Stimulated activated CD4-positive, alpha-beta T cell treated with anti-CD3 and anti-CD28 coated beads, TNF-alpha, amount 100 ng/mL, for 24 hours (primary cell): ENCODE measurements at regions not wholly inside any gene's neighbourhood (a gene's known extent, or its start where the extent isn't known, plus 50 kb on each side); places are given as distances from the start of the nearest gene placed in this dataset.

ENCODE experiments used
- DNase-seq, 3 experiments: peaks; one replicate each; pipeline ENCODE4 v3.0.0-alpha.2; 2020; ENCODE audit warnings: low read depth in 3 of 3

DNA sequence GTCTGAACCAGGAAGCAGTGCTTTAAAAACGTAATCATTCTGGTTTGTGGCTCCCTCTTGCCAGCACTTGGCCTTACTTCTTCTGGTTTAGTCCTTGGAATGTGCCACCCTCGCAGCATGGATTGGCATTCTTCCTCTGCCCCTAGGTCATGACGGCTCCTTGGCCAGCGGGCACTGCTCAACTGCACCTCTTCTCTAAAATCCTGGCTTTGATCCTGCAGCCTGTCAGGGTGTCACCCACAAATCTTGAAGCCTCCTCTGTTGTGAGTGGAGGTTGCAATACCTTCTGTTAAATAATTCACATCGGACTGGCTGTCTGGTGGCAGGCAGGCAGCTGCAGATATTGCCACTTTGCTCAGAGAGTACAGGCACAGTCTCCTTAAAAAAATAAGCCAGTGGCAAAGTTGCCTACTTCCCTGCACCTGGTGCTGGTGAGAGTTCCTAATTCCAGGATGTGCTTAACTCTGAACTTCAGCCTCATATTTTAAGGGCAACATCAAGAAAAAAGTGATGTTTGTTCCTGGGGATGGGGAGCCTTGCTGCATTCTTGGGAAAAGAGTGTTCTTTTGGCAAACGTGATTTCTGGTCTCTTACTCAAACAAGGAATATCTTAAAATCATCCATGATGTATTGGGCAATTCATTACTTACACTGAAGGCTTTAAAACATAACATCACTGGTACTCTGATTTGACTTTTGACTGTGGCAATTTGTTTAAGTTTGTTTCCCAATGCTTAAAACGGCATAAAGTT lies 179.8 kb downstream of the FOXA2 start:
- no peak for DNase-seq

DNA sequence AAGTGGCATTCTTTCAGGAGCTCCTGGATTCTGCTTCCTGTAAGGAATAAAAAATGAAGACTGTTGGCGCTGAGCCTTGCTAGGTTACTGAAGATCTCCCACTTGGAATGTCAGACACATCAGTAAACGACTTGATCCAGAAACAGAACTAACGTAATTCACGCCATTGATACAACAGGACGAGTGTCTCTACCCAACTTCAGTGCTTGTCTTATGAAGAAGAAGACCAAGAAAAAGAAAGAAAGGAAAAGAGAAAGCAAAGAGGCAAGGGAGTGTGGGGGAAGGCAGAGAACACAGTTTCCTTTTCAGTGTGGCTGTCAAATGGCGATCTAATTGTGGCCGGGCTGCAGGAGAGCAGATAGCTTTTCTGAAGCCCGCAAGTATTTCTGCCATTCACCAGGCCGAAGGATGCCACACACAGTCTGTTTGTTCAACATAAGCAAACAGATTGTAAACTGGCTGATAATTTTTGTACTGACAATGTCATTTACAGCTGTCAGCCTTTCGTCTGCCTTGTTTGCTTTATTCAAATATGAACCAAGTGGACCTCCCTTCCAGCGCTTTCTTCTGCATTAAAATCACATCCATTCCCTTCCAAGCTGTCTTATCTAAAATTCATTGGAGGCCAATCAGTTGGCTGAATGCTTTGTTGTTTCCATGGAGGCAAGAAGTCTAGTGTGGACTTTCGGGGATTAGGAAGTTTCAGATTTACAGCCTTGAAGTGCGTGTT lies 180.6 kb downstream of the FOXA2 start:
- DNase-seq, result no peak

- no peak for DNase-seq
Measured at GRCh38 chr20:22403022-22403631, 181.2 kb downstream of the FOXA2 start.

DNA sequence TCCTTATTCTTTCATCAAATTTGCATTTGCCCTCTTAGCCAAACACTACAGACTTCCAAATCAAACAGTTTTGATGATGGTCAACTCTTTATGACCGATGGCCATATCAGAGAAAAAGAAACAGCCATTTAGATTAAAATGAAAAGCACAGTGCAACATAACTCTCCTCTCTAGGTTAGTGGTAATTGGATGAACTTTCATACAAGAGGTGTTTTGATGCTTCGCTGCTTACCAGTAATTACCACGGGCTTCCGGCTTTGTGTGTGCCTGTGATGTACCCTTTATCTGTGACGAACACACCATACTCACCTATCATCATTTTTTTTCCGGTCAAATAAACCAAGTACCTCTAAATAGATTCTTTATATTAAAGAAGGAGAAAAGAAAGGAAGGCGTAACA lies 181.8 kb downstream of the FOXA2 start:
- no peak for DNase-seq

- no peak for DNase-seq
Measured at GRCh38 chr20:22400440-22400839, 183.9 kb downstream of the FOXA2 start.

GRCh38 chr20:22394583-22394982 lies 189.8 kb downstream of the FOXA2 start:
- no peak for DNase-seq

- no peak for DNase-seq
Measured at GRCh38 chr20:22390543-22390903, 193.8 kb downstream of the FOXA2 start.

GRCh38 chr20:22389836-22390542 lies 194.4 kb downstream of the FOXA2 start:
- DNase-seq, result no peak

DNA sequence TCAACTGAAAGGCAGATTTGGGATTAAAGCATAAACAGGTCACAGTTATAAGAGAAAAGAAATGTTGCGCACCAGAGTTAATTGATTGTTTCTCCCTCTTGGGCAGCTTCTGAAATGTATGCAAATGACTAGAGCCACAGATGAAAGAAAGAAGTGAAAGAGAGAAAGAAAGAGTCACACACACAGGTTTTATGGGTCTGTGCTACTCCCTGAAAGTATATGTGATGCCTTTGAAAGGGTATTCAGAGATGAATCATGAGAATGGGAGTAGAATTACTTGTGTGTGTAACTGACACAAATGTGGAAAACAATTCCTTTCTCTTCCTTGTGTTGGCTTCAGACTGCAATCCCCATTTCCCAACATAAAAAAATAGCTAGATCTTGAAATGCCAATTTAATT lies 196.9 kb downstream of the FOXA2 start:
- no peak for DNase-seq

GRCh38 chr20:22386306-22386623 lies 198.1 kb downstream of the FOXA2 start:
- DNase-seq, result no peak

GRCh38 chr20:22385602-22386305 lies 198.6 kb downstream of the FOXA2 start:
- DNase-seq, result no peak

GRCh38 chr20:22384978-22385377 lies 199.4 kb downstream of the FOXA2 start:
- DNase-seq, result no peak

DNA sequence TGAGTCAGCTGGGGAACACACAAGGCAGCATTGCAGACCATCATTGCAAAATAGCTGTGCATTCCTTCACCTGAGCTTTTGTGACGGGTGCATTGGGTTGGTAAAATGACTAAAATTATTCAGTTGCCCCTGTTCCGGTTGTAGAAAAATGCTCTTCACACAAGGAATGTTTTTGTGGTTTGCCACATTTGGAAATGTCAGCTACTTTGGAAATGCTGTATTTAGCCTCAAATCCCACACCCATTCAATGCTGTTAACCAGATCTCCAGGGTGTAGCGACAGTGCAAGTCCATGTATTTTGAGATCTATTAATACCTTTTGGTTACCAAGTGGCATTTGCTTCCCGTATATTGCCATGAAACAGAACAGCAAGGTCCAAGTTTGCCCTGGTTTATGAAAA lies 201.2 kb downstream of the FOXA2 start:
- DNase-seq, result no peak

- DNase-seq, result no peak
Measured at GRCh38 chr20:22382742-22383141, 201.6 kb downstream of the FOXA2 start.

GRCh38 chr20:22381812-22382416 lies 202.5 kb downstream of the FOXA2 start:
- no peak for DNase-seq

DNA sequence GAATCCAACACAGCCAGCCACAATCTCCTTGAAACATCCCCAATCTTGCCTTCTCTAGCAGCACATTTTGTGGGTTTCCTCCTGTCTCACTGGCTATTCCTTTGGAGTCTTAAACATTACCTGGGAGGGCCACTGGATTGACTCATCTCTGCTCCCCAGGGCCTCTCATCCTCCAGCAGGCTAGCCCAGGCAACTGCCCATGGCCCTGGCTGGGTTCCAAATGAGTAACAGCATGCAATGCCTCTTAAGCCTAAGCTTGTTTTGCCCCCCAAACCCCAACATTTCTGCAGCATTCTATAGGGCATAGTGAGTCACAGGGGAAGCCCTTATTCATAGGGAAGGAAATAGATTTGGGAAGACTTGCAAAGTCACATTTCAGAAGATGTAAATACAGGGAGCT lies 204.9 kb downstream of the FOXA2 start:
- no peak for DNase-seq

DNA sequence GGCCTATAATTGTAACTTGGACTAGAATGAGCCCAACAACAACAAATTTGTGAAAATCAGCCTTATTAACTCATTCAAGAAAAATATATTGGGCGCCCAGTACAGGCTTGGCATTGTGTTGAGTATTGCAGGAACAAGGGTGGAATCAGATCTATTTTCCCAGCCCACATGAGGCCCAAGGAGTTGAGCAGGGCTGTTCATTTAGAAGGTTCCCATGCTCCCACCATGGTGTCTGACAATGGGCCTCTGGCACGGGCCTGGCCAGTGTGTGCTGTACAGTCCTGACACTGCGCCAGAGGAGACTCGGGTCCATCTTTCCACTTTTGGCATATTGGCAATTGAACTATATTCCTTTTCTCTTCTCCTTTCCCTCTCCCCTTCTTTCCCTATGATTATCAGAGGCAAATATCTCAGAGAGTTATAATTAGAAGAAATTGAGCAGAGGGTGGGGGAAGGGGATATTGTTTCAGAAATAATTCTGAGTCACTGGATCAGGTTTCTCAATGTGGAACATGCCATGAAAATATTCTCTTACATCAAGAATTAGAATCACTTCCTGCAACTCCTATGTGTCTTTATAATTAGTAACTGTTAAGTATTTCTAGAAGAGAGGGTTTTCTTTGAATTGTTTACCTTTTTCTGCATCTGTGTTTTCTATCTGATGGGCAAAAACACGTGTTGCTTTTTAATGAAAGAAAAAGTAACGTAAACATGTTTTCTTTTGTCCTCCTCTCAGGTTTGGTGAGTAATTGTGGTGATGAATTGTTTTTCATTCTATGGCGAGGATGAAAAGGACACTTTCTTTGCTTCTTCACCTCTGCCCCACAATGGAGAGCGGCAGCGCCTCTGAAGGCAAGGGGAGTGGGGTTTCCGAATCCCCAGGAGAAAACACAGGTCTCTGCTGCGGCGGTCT lies 209.4 kb downstream of the FOXA2 start:
- no peak for DNase-seq

- DNase-seq, result no peak
Measured at GRCh38 chr20:22374066-22374465, 210.3 kb downstream of the FOXA2 start.

- DNase-seq, result no peak
Measured at GRCh38 chr20:22373164-22373895, 211.0 kb downstream of the FOXA2 start.

- no peak for DNase-seq
Measured at GRCh38 chr20:22371843-22372242, 212.5 kb downstream of the FOXA2 start.
